ENCODE measurements at regions not wholly inside any gene's neighbourhood (a gene's known extent, or its start where the extent isn't known, plus 50 kb on each side); places are given as distances from the start of the nearest gene placed in this dataset.
A peak's percentile ranks its signal among the peaks of the same experiment; 100 is the strongest.
"Not testable (repeated sequence)": the region's sequence is repeated elsewhere in the genome, so short reads cannot be mapped to it uniquely, and the experiment has no call there.

GRCh38 chr19:30690525-30690924, 318.3 kb downstream of the ZNF536 start:
- no peak for DNase-seq

- no peak for DNase-seq
Observed at GRCh38 chr19:30689474-30689873, 317.3 kb downstream of the ZNF536 start.

GRCh38 chr19:30688696-30689095, 316.5 kb downstream of the ZNF536 start:
- no peak for DNase-seq

- no peak for DNase-seq
Observed at GRCh38 chr19:30686826-30687566, 314.8 kb downstream of the ZNF536 start.

- no peak for DNase-seq
Observed at GRCh38 chr19:30686176-30686820, 314.1 kb downstream of the ZNF536 start.

GRCh38 chr19:30685426-30686000, 313.3 kb downstream of the ZNF536 start:
- no peak for DNase-seq

- no peak for DNase-seq
Observed at GRCh38 chr19:30684613-30685012, 312.4 kb downstream of the ZNF536 start.

- peak; percentile 62 for DNase-seq
Observed at GRCh38 chr19:30682999-30683536, 310.9 kb downstream of the ZNF536 start.

GRCh38 chr19:30682146-30682998, 310.2 kb downstream of the ZNF536 start:
- no peak for DNase-seq

GRCh38 chr19:30681162-30682100, 309.2 kb downstream of the ZNF536 start:
- DNase-seq: no peak

- DNase-seq: not testable (repeated sequence)
Observed at GRCh38 chr19:30680399-30680798, 308.2 kb downstream of the ZNF536 start.

GRCh38 chr19:30679789-30680188, 307.6 kb downstream of the ZNF536 start:
- no peak for DNase-seq

- DNase-seq: no peak
Observed at GRCh38 chr19:30679153-30679702, 307.0 kb downstream of the ZNF536 start.

- no peak for DNase-seq
Observed at GRCh38 chr19:30678168-30678567, 306.0 kb downstream of the ZNF536 start.

- no peak for DNase-seq
Observed at GRCh38 chr19:30677702-30678101, 305.5 kb downstream of the ZNF536 start.

GRCh38 chr19:30676990-30677679, 305.0 kb downstream of the ZNF536 start:
- no peak for DNase-seq

- no peak for DNase-seq
Observed at GRCh38 chr19:30675086-30675485, 302.9 kb downstream of the ZNF536 start.

- DNase-seq: no peak
Observed at GRCh38 chr19:30674656-30675055, 302.5 kb downstream of the ZNF536 start.

GRCh38 chr19:30673336-30673735, 301.2 kb downstream of the ZNF536 start:
- no peak for DNase-seq

- no peak for DNase-seq
Observed at GRCh38 chr19:30672926-30673325, 300.7 kb downstream of the ZNF536 start.

- DNase-seq: no peak
Observed at GRCh38 chr19:30671622-30672051, 299.5 kb downstream of the ZNF536 start.
